Middle frontal gyrus (tissue), 1 donor: ENCODE measurements at regions not wholly inside any gene's neighbourhood (a gene's known extent, or its start where the extent isn't known, plus 50 kb on each side); places are given as distances from the start of the nearest gene placed in this dataset.

ENCODE experiments used
- DNase-seq: peaks from one replicate; pipeline ENCODE4 v3.0.0-alpha.2; 2015; ENCODE audit warnings: low spot score; ENCODE audit errors: extremely low spot score

GRCh38 chr6:23343610-23344306 is 774.4 kb downstream of the HDGFL1 start:
- no peak for DNase-seq

DNA sequence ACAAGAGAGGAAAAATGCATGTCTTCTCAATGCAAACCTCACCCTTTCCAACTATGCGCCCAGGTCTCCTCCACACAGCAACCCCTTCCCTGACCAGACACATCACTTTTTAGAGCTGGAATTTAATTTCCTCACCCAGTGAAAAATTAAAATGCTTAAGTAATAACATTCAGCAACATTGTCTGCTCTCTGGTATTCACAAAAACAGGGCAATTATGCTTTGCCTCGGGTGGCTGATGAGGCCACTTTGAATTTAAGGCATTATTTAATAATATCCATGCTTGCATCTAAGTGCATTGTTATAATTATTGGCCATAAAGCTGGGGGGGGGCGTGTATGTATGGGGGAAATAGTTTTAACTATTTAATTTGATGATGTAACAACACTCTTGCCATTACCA is 777.8 kb upstream of the NRSN1 start:
- DNase-seq, result no peak

- no peak for DNase-seq
These were observed 776.4 kb upstream of the NRSN1 start for GRCh38 chr6:23349521-23350147.

GRCh38 chr6:23350752-23351453 is 775.1 kb upstream of the NRSN1 start:
- DNase-seq, result no peak

DNA sequence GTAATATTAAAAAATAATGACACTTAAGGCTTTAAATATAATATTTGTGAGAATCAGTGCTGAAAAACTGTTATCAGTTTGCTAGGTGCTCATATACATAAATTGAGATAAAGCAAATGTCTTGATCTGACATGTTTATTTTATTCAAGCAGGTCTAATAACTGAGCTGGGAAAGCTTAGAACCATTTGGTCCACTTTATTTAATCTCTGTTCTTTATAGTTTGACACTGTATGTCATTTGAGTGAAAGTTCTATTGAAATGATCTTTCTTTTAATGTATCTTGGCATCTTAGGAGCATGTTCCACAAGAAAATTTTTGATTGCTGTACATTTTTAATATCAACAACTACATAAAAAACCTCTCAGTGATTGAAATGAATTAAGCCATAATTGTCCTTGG is 772.0 kb upstream of the NRSN1 start:
- no peak for DNase-seq

DNA sequence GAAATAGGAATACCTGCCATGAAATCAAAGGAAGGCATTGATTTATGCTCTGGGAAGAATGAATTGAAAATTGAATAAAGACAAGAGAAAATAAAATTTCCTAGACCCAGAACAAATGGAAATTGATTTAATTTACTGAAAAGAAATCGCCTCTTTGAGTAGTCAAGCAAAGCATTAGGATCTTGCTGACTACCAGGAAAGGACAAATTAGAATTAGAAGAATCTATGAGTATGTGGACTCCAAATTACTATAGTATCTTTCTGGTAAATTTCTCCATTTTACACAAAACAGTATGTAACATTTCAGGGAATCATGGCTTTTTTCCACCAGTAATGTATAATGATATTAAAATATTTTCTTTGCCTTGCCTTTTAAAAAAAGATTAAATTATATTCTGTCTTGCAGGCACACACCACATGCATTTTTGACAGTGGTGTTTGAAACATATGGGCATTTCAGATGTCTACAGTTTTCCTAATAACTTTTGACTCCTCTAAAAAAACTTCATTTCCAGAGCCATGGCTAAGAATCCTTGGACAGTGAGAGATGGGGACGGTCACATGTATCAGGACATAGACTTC is 768.7 kb upstream of the NRSN1 start:
- DNase-seq, result no peak

DNA sequence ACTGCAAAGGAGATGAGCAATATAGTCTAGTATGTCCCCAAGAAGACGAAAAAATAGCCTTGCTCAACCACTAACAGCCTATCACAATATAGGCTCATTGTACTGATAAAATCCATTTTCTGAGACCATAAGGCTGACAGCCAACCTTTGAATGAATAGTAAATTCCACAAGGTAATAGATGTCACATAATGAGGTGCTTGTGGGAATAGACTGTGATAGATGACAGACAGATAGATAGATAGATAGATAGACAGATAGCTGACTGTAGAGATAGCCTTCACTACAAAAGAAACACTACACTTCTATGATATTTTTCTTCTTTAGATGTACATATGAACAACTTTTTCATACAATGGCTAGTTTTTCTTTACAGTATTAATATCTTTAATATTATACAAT is 760.3 kb upstream of the NRSN1 start:
- no peak for DNase-seq

DNA sequence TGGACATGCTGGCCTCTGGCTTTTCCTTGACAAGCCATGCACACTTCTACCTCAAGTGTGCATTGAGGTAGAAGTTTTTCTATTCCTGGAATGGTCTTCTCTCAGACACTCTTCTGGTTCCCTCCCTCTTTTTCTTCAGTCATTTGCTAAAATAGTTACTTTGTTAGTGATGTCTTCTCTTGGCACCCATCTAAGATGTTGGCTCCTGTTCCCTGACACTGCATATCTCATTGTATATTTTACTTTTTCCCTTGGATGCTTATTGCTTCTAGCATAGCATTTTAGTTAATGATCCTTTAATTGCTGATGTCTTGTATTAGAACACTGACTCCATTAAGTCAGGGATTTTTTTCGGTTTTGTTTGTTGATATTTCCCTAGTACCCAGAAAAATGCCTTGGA is 758.7 kb upstream of the NRSN1 start:
- DNase-seq, result no peak

GRCh38 chr6:23368557-23368956 is 757.5 kb upstream of the NRSN1 start:
- DNase-seq, result no peak

GRCh38 chr6:23370051-23370450 is 756.0 kb upstream of the NRSN1 start:
- no peak for DNase-seq

DNA sequence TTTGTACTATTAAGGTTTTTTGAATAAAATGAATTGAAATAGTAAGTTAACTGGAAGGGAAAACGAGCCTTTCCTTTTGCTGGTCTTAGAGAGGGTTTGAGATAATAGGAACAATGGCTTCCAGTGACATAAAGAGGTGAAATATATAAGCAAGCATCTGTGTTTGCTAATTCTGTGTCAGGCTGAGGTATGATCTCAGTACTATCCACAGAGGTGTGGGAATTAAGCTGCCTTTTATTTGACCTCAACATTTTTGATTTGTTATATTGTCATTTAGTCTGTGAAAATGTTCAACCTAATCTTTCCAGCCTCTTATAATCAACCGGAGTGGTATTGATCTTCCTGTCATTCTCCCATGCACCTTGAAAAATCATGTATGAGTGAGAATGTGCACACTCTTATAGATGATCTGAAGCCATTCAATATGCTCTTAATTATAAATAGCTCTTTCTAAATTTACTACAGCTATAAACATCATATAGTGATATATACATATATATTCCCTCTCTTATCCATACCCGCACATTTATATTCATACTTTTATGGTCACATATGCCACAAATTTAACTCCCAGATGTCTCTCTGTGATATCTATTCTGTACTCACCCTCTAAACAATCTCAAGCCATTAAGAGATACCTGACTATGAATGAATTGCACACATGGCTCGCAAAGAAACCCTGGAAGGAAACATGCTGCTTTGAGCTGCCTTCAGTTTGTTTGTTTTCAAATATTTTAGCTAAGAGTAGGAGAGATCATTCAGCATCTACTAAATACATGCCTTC is 754.7 kb upstream of the NRSN1 start:
- no peak for DNase-seq

DNA sequence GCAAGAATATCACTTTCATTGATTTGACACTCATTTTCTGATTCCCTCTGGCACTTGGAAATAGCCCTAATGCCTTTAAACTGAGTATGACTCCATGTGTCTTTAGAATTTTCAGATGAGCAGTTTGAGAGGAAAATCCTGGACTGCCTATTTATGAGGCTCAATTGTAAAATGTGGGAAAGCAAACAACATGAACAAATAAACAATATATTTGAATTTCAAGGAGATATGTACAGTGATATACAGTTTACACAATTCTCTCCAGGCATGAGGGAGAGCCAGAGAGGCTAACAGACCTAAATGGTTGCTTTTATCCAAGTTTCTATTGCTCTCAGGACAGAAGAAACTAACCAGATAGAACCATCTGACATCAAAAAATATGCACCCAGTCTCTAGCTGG is 748.2 kb upstream of the NRSN1 start:
- no peak for DNase-seq

DNA sequence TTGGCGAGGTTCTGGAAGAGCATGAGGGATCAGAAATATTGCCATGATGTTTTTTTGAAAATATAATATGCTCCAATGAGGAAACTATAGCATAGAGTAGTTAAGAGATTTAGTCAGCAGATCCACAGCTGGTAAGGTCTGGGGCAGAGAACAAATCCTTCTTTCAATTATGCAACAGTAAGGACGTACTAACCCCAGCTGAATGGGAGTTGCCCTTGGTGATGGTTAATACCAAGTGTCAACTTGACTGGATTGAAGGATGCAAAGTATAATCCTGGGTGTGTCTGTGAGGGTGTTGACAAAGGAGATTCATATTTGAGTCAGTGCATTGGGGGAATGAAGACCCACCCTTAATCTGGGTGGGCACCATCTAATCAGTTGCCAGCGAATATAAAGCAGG is 745.5 kb upstream of the NRSN1 start:
- no peak for DNase-seq

GRCh38 chr6:23388086-23388783 is 737.8 kb upstream of the NRSN1 start:
- no peak for DNase-seq

- DNase-seq, result no peak
These were observed 736.6 kb upstream of the NRSN1 start for GRCh38 chr6:23389386-23389785.

GRCh38 chr6:23390221-23390620 is 735.8 kb upstream of the NRSN1 start:
- DNase-seq, result no peak

DNA sequence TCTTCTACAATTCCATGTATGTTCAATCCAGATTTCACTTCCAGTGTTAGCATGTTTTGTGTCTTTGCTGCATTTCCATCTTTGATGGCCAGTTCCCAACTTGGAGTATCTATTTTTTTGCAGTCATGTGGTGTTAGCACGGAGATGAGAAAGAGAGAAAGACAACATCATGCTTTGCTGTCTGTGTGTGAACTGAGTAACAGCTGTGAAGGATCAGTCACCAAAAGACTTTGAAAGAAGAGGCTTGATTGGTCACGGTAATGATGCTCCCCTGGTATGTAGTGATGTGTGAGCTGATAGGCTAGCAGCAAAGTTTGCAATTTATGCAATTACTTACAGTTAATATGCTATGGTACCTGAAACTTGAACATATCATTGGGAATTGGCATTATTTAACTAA is 731.3 kb upstream of the NRSN1 start:
- DNase-seq, result no peak

GRCh38 chr6:23395381-23395780 is 730.6 kb upstream of the NRSN1 start:
- no peak for DNase-seq

- no peak for DNase-seq
These were observed 729.1 kb upstream of the NRSN1 start for GRCh38 chr6:23396949-23397348.

- DNase-seq, result no peak
These were observed 722.6 kb upstream of the NRSN1 start for GRCh38 chr6:23403460-23403859.

GRCh38 chr6:23409531-23409930 is 716.5 kb upstream of the NRSN1 start:
- DNase-seq, result no peak
